SU-DHL-6 (cell line): ENCODE measurements at regions not wholly inside any gene's neighbourhood (a gene's known extent, or its start where the extent isn't known, plus 50 kb on each side); places are given as distances from the start of the nearest gene placed in this dataset.

Source experiments
- EZH2phosphoT487 ChIP-seq: fragments of 200-600 bp; sonication (generic), shearing (Covaris generic); conservative IDR thresholded peaks from 2 replicates; pipeline ENCODE4 v1.6.1; 2018; ENCODE audit warnings: mild to moderate bottlenecking, antibody characterized with exemption, low read length, moderate library complexity, mixed read lengths
- TF ChIP-seq, protein P1 (sequence below): fragments of 200-600 bp; sonication (generic); IDR thresholded peaks from one replicate; pipeline ENCODE4 v1.5.1; 2017; ENCODE audit warnings: antibody characterized with exemption, mild to moderate bottlenecking, low read length, moderate library complexity; ENCODE audit not compliant: insufficient read depth, poor library complexity, severe bottlenecking

DNA sequence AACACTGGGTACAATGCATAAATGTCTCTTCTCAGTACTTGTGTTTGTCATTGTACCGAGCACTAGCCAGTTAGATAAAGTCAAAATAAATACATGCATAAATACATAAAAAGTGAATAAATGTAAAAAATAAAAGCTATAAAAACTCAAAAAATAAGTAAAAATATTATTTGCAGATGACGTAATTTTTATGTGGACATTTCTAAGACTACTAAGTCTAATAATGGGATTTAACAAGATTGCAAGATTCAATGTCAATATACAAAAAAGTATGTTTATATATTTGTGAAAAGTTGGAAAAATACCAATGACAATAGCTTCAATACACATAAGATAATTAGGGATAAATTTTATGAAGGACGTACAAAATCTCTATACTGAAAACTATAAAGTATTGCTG lies 639.6 kb downstream of the CBLN4 start:
- TF ChIP-seq, protein P1, sequence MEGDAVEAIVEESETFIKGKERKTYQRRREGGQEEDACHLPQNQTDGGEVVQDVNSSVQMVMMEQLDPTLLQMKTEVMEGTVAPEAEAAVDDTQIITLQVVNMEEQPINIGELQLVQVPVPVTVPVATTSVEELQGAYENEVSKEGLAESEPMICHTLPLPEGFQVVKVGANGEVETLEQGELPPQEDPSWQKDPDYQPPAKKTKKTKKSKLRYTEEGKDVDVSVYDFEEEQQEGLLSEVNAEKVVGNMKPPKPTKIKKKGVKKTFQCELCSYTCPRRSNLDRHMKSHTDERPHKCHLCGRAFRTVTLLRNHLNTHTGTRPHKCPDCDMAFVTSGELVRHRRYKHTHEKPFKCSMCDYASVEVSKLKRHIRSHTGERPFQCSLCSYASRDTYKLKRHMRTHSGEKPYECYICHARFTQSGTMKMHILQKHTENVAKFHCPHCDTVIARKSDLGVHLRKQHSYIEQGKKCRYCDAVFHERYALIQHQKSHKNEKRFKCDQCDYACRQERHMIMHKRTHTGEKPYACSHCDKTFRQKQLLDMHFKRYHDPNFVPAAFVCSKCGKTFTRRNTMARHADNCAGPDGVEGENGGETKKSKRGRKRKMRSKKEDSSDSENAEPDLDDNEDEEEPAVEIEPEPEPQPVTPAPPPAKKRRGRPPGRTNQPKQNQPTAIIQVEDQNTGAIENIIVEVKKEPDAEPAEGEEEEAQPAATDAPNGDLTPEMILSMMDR = no peak
- no peak for TF ChIP-seq EZH2phosphoT487
